Mucosa of descending colon (tissue), 3 donors: ENCODE measurements at regions not wholly inside any gene's neighbourhood (a gene's known extent, or its start where the extent isn't known, plus 50 kb on each side); places are given as distances from the start of the nearest gene placed in this dataset.

Experiments used
- ATAC-seq: fragments of 200-7000 bp; cut with Tn5 transposase; one replicate; pipeline ENCODE4 v1.9.1; 2020; ENCODE audit warnings: mild to moderate bottlenecking, moderate library complexity
- DNase-seq, 3 donors: peaks; one replicate each; pipeline ENCODE4 v3.0.0-alpha.2; 2020
- H3K36me3 ChIP-seq: fragments of 200-600 bp; one replicate; pipeline ENCODE4 v1.8.0; 2021; ENCODE audit warnings: low read depth, mild to moderate bottlenecking
- H3K4me1 ChIP-seq: fragments of 200-600 bp; one replicate; pipeline ENCODE4 v1.8.0; 2021; ENCODE audit warnings: low read depth, mild to moderate bottlenecking
- H3K4me3 ChIP-seq: fragments of 200-600 bp; one replicate; pipeline ENCODE4 v1.8.0; 2021; ENCODE audit warnings: mild to moderate bottlenecking
- H3K9me3 ChIP-seq: fragments of 200-600 bp; one replicate; pipeline ENCODE4 v1.8.0; 2021; ENCODE audit warnings: mild to moderate bottlenecking
- CTCF ChIP-seq: fragments of 200-600 bp; IDR thresholded peaks from one replicate; pipeline ENCODE4 v1.8.0; 2022; ENCODE audit warnings: antibody characterized with exemption, mild to moderate bottlenecking
- intact Hi-C, 2 donors: fragments of 100-400 bp; cut with DNase I in 1 of 2; cut with micrococcal nuclease in 1 of 2; formaldehyde crosslinking; loops; one replicate each; pipeline versions ENCODE4 v1.11.0 to v1.11.1; 2022; cut with DNase I, micrococcal nuclease
- donor health status: DM: no; HTN: no; CAD: no; lungs with moderate emphysema.
- donor health status: DM: no; HTN: no; CAD: no.
- donor health status: DM: no; HTN: yes; CAD: no.

DNA sequence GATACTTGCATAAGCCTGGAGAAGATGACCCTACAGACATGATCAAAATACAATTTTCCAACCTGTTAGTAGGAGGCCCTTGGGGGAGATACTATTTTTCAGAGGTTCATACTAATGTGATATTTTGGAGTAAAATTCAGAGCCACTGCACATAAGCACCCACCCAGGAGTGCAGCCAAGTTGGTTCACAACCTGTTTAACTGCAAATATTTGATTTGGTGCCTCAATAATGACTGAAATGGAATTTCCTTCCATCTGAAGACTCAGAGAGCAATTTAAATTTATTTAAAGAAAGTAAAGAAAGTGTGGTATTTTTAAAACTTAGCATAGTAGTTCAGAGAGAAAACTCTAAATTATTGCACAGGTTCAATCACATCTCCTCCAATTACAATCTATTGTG is 77.5 kb upstream of the FBN2 start:
- no peaks in the 10 kb centered on the region for H3K36me3 ChIP-seq
- intact Hi-C loops = no loop called here
- H3K4me3 ChIP-seq = no peak overlapping the region
- ATAC-seq (no peak), DNase-seq (no peak)
- no peaks in the 10 kb centered on the region for H3K9me3 ChIP-seq
- no peak for TF ChIP-seq CTCF
- H3K4me1 ChIP-seq = no peaks in the 10 kb centered on the region

- no peak for TF ChIP-seq CTCF
- no peaks in the 10 kb centered on the region for H3K36me3 ChIP-seq
- no peaks in the 10 kb centered on the region for H3K9me3 ChIP-seq
- no peak for DNase-seq
- ATAC-seq = no peak
- intact Hi-C loops = no loop called here
- no peaks in the 10 kb centered on the region for H3K4me1 ChIP-seq
- no peak overlapping the region for H3K4me3 ChIP-seq
These were observed 88.6 kb upstream of the FBN2 start for GRCh38 chr5:128626536-128627090.

- H3K9me3 ChIP-seq = no peaks in the 10 kb centered on the region
- ATAC-seq (no peak), DNase-seq (no peak)
- H3K4me1 ChIP-seq = no peaks in the 10 kb centered on the region
- no peaks in the 10 kb centered on the region for H3K36me3 ChIP-seq
- intact Hi-C loops = no loop called here
- no peak overlapping the region for H3K4me3 ChIP-seq
- TF ChIP-seq CTCF = no peak
These were observed 89.9 kb upstream of the FBN2 start for GRCh38 chr5:128627939-128628338.

DNA sequence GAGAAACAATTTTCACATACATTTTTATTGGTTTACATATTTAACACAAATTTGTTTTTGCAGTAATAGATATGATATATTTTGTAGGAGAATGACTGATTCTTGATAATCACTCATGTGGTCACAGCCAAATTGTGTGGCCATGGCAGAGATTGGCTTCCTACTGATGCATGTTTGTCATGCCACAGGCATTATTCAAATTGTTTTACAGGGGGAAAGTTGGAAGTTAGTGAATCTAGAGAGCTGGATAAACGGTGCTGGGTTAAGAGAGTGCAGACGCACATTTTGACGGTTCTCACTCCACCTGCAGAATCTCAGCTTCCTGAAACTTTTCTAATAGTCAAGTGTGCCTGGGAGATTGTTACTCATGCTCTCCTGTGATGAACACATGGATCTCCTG is 91.1 kb upstream of the FBN2 start:
- H3K4me3 ChIP-seq = no peak overlapping the region
- TF ChIP-seq CTCF = no peak
- no peaks in the 10 kb centered on the region for H3K4me1 ChIP-seq
- DNase-seq = no peak
- no peaks in the 10 kb centered on the region for H3K9me3 ChIP-seq
- no peak for ATAC-seq
- H3K36me3 ChIP-seq = no peaks in the 10 kb centered on the region
- intact Hi-C loops = no loop called here

DNA sequence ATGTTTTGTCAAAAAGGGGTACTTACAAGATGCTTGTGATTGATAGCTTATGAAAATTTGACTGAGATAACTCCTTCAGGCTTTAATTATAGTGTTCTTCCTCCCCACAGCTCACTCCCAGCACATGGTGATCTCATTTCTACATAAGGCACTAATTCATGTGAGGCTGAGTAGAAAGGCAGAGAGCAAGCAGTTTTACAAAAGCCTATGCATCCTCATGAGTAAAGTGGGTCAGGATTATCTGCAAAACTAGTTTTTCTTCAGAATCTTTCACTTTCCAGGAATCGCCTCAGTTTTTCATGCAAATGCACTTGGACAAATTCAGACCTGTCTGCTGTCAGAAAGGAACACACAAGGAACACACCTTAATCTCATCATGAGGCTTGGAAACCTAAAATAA is 92.1 kb upstream of the FBN2 start:
- DNase-seq (no peak), ATAC-seq (no peak)
- Histone ChIP-seq H3K4me3 (no peak overlapping the region), H3K9me3 (no peaks in the 10 kb centered on the region), H3K36me3 (no peaks in the 10 kb centered on the region), H3K4me1 (no peaks in the 10 kb centered on the region)
- intact Hi-C loops = no loop called here
- TF ChIP-seq CTCF = no peak

GRCh38 chr5:128631771-128632170 is 93.7 kb upstream of the FBN2 start:
- ATAC-seq (no peak), DNase-seq (no peak)
- Histone ChIP-seq H3K4me1 (no peaks in the 10 kb centered on the region), H3K9me3 (no peaks in the 10 kb centered on the region), H3K4me3 (no peak overlapping the region), H3K36me3 (no peaks in the 10 kb centered on the region)
- TF ChIP-seq CTCF = no peak
- intact Hi-C loops = no loop called here
